Stimulated activated CD4-positive, alpha-beta T cell treated with anti-CD3 and anti-CD28 coated beads, Interleukin-2, amount 100 ng/mL, for 24 hours (primary cell): ENCODE measurements at regions not wholly inside any gene's neighbourhood (a gene's known extent, or its start where the extent isn't known, plus 50 kb on each side); places are given as distances from the start of the nearest gene placed in this dataset.
"Not testable (repeated sequence)": the region's sequence is repeated elsewhere in the genome, so short reads cannot be mapped to it uniquely, and the experiment has no call there.

Source experiments
- DNase-seq, 2 donors: peaks; one replicate each; pipeline ENCODE4 v3.0.0-alpha.2; 2020

GRCh38 chr1:70674941-70675685 lies 264.0 kb downstream of the CTH start:
- DNase-seq, result no peak

- no peak for DNase-seq
Measured at GRCh38 chr1:70675737-70676156, 264.7 kb downstream of the CTH start.

- peak; percentile 37 to 45 for DNase-seq
Measured at GRCh38 chr1:70685300-70686286, 274.5 kb downstream of the CTH start.

GRCh38 chr1:70688580-70688979 lies 277.5 kb downstream of the CTH start:
- no peak for DNase-seq

- no peak for DNase-seq
Measured at GRCh38 chr1:70706381-70707037, 295.4 kb downstream of the CTH start.

- no peak for DNase-seq
Measured at GRCh38 chr1:70707214-70707613, 296.1 kb downstream of the CTH start.

- no peak for DNase-seq
Measured at GRCh38 chr1:70714149-70714548, 303.1 kb downstream of the CTH start.

GRCh38 chr1:70717211-70717610 lies 306.1 kb downstream of the CTH start:
- DNase-seq, result no peak

GRCh38 chr1:70717656-70718055 lies 306.6 kb downstream of the CTH start:
- no peak for DNase-seq

GRCh38 chr1:70718086-70718630 lies 307.1 kb downstream of the CTH start:
- no peak for DNase-seq

- DNase-seq, result no peak
Measured at GRCh38 chr1:70719154-70719553, 308.1 kb downstream of the CTH start.

GRCh38 chr1:70720109-70720508 lies 309.0 kb downstream of the CTH start:
- DNase-seq, result no peak

GRCh38 chr1:70720521-70720920 lies 309.5 kb downstream of the CTH start:
- no peak for DNase-seq

GRCh38 chr1:70727886-70728489 lies 316.9 kb downstream of the CTH start:
- DNase-seq, result no peak

- DNase-seq, result not testable (repeated sequence)
Measured at GRCh38 chr1:70736518-70736917, 311.1 kb downstream of the PTGER3 start.

- no peak for DNase-seq
Measured at GRCh38 chr1:70737125-70737524, 310.5 kb downstream of the PTGER3 start.

GRCh38 chr1:70738624-70739023 lies 309.0 kb downstream of the PTGER3 start:
- no peak for DNase-seq

- no peak for DNase-seq
Measured at GRCh38 chr1:70745199-70745598, 302.4 kb downstream of the PTGER3 start.

GRCh38 chr1:70746062-70746461 lies 301.6 kb downstream of the PTGER3 start:
- DNase-seq, result not testable (repeated sequence)

GRCh38 chr1:70747123-70747522 lies 300.5 kb downstream of the PTGER3 start:
- not testable (repeated sequence) for DNase-seq

- DNase-seq, result not testable (repeated sequence)
Measured at GRCh38 chr1:70751676-70752287, 295.8 kb downstream of the PTGER3 start.

GRCh38 chr1:70754701-70755100 lies 292.9 kb downstream of the PTGER3 start:
- no peak for DNase-seq
